ENCODE measurements at regions not wholly inside any gene's neighbourhood (a gene's known extent, or its start where the extent isn't known, plus 50 kb on each side); places are given as distances from the start of the nearest gene placed in this dataset.

- H3K27me3 ChIP-seq (ENCODE audit: insufficient read depth, insufficient read length), result no peaks in the 10 kb centered on the region
- no peak for DNase-seq (ENCODE audit: low read depth, low spot score)
- H3K9ac ChIP-seq (ENCODE audit: insufficient read length, low read depth), result no peak overlapping the region
- no peak overlapping the region for H3K4me3 ChIP-seq (ENCODE audit: insufficient read length, low read depth)
- no peak for TF ChIP-seq ZNF274 (IDR thresholded peaks at IDR 0.05; ENCODE audit: low read depth, low read length)
- TF ChIP-seq YY1 (IDR thresholded peaks at IDR 0.05; ENCODE audit: insufficient read depth, insufficient read length), result no peak
- no peak for TF ChIP-seq SUZ12 (IDR thresholded peaks at IDR 0.05; ENCODE audit: extremely low read depth, insufficient read depth, insufficient read length)
- no peaks in the 10 kb centered on the region for H3K36me3 ChIP-seq (ENCODE audit: insufficient read depth, insufficient read length, low read length)
- H3K4me1 ChIP-seq (ENCODE audit: insufficient read depth, insufficient read length), result peaks cover 3% of the 10 kb centered on the region
- no peaks in the 10 kb centered on the region for H3K9me3 ChIP-seq (ENCODE audit: insufficient read depth, low read length)
These were observed 239.5 kb upstream of the SALL3 start for GRCh38 chr18:78739882-78740677.

- TF ChIP-seq ZNF274 (IDR thresholded peaks at IDR 0.05; ENCODE audit: low read depth, low read length), result no peak
- TF ChIP-seq YY1 (IDR thresholded peaks at IDR 0.05; ENCODE audit: insufficient read depth, insufficient read length), result no peak
- TF ChIP-seq SUZ12 (IDR thresholded peaks at IDR 0.05; ENCODE audit: extremely low read depth, insufficient read depth, insufficient read length), result no peak
- Histone ChIP-seq H3K4me3 (ENCODE audit: insufficient read length, low read depth) (no peak overlapping the region), H3K9me3 (ENCODE audit: insufficient read depth, low read length) (no peaks in the 10 kb centered on the region)
These were observed 238.7 kb upstream of the SALL3 start for GRCh38 chr18:78740876-78741275.

GRCh38 chr18:78741381-78742217, 238.0 kb upstream of the SALL3 start:
- Histone ChIP-seq H3K36me3 (ENCODE audit: insufficient read depth, insufficient read length, low read length) (no peaks in the 10 kb centered on the region), H3K4me1 (ENCODE audit: insufficient read depth, insufficient read length) (no peaks in the 10 kb centered on the region), H3K9ac (ENCODE audit: insufficient read length, low read depth) (no peak overlapping the region), H3K4me3 (ENCODE audit: insufficient read length, low read depth) (no peak overlapping the region), H3K9me3 (ENCODE audit: insufficient read depth, low read length) (no peaks in the 10 kb centered on the region), H3K27me3 (ENCODE audit: insufficient read depth, insufficient read length) (no peaks in the 10 kb centered on the region)
- TF ChIP-seq YY1 (IDR thresholded peaks at IDR 0.05; ENCODE audit: insufficient read depth, insufficient read length) (no peak), SUZ12 (IDR thresholded peaks at IDR 0.05; ENCODE audit: extremely low read depth, insufficient read depth, insufficient read length) (no peak), ZNF274 (IDR thresholded peaks at IDR 0.05; ENCODE audit: low read depth, low read length) (no peak)
- no peak for DNase-seq (ENCODE audit: low read depth, low spot score)

More at GRCh38 chr18:78740876-78741275, 238.7 kb upstream of the SALL3 start:
- Histone ChIP-seq H3K4me1 (ENCODE audit: insufficient read depth, insufficient read length) (peaks cover under 1% of the 10 kb centered on the region), H3K9ac (ENCODE audit: insufficient read length, low read depth) (no peak overlapping the region), H3K36me3 (ENCODE audit: insufficient read depth, insufficient read length, low read length) (no peaks in the 10 kb centered on the region), H3K27me3 (ENCODE audit: insufficient read depth, insufficient read length) (no peaks in the 10 kb centered on the region)
- no peak for DNase-seq (ENCODE audit: low read depth, low spot score)

- Histone ChIP-seq H3K9ac (ENCODE audit: insufficient read length, low read depth) (no peak overlapping the region), H3K27me3 (ENCODE audit: insufficient read depth, insufficient read length) (no peaks in the 10 kb centered on the region), H3K4me3 (ENCODE audit: insufficient read length, low read depth) (no peak overlapping the region), H3K4me1 (ENCODE audit: insufficient read depth, insufficient read length) (no peaks in the 10 kb centered on the region), H3K36me3 (ENCODE audit: insufficient read depth, insufficient read length, low read length) (no peaks in the 10 kb centered on the region), H3K9me3 (ENCODE audit: insufficient read depth, low read length) (no peaks in the 10 kb centered on the region)
- no peak for TF ChIP-seq ZNF274 (IDR thresholded peaks at IDR 0.05; ENCODE audit: low read depth, low read length)
- TF ChIP-seq YY1 (IDR thresholded peaks at IDR 0.05; ENCODE audit: insufficient read depth, insufficient read length), result no peak
- no peak for TF ChIP-seq SUZ12 (IDR thresholded peaks at IDR 0.05; ENCODE audit: extremely low read depth, insufficient read depth, insufficient read length)
- DNase-seq (ENCODE audit: low read depth, low spot score), result no peak
These were observed 237.3 kb upstream of the SALL3 start for GRCh38 chr18:78742218-78742745.

- H3K9me3 ChIP-seq (ENCODE audit: insufficient read depth, low read length), result no peaks in the 10 kb centered on the region
- H3K4me1 ChIP-seq (ENCODE audit: insufficient read depth, insufficient read length), result no peaks in the 10 kb centered on the region
- no peak for DNase-seq (ENCODE audit: low read depth, low spot score)
- H3K9ac ChIP-seq (ENCODE audit: insufficient read length, low read depth), result no peak overlapping the region
- H3K36me3 ChIP-seq (ENCODE audit: insufficient read depth, insufficient read length, low read length), result no peaks in the 10 kb centered on the region
- no peak overlapping the region for H3K4me3 ChIP-seq (ENCODE audit: insufficient read length, low read depth)
- TF ChIP-seq YY1 (IDR thresholded peaks at IDR 0.05; ENCODE audit: insufficient read depth, insufficient read length) (no peak), ZNF274 (IDR thresholded peaks at IDR 0.05; ENCODE audit: low read depth, low read length) (no peak)
- no peaks in the 10 kb centered on the region for H3K27me3 ChIP-seq (ENCODE audit: insufficient read depth, insufficient read length)
These were observed 236.5 kb upstream of the SALL3 start for GRCh38 chr18:78743078-78743477.

- H3K36me3 ChIP-seq (ENCODE audit: insufficient read depth, insufficient read length, low read length), result no peaks in the 10 kb centered on the region
- TF ChIP-seq SUZ12 (IDR thresholded peaks at IDR 0.05; ENCODE audit: extremely low read depth, insufficient read depth, insufficient read length) (no peak), ZNF274 (IDR thresholded peaks at IDR 0.05; ENCODE audit: low read depth, low read length) (no peak), YY1 (IDR thresholded peaks at IDR 0.05; ENCODE audit: insufficient read depth, insufficient read length) (no peak)
- no peak for DNase-seq (ENCODE audit: low read depth, low spot score)
- no peaks in the 10 kb centered on the region for H3K4me1 ChIP-seq (ENCODE audit: insufficient read depth, insufficient read length)
- no peak overlapping the region for H3K9ac ChIP-seq (ENCODE audit: insufficient read length, low read depth)
- no peaks in the 10 kb centered on the region for H3K27me3 ChIP-seq (ENCODE audit: insufficient read depth, insufficient read length)
- H3K4me3 ChIP-seq (ENCODE audit: insufficient read length, low read depth), result no peak overlapping the region
- no peaks in the 10 kb centered on the region for H3K9me3 ChIP-seq (ENCODE audit: insufficient read depth, low read length)
These were observed 228.0 kb upstream of the SALL3 start for GRCh38 chr18:78751664-78752063.

- no peaks in the 10 kb centered on the region for H3K27me3 ChIP-seq (ENCODE audit: insufficient read depth, insufficient read length)
- no peaks in the 10 kb centered on the region for H3K36me3 ChIP-seq (ENCODE audit: insufficient read depth, insufficient read length, low read length)
- no peak for TF ChIP-seq YY1 (IDR thresholded peaks at IDR 0.05; ENCODE audit: insufficient read depth, insufficient read length)
- no peak for TF ChIP-seq ZNF274 (IDR thresholded peaks at IDR 0.05; ENCODE audit: low read depth, low read length)
- no peak for TF ChIP-seq SUZ12 (IDR thresholded peaks at IDR 0.05; ENCODE audit: extremely low read depth, insufficient read depth, insufficient read length)
- H3K4me3 ChIP-seq (ENCODE audit: insufficient read length, low read depth), result no peak overlapping the region
- H3K4me1 ChIP-seq (ENCODE audit: insufficient read depth, insufficient read length), result no peaks in the 10 kb centered on the region
- no peaks in the 10 kb centered on the region for H3K9me3 ChIP-seq (ENCODE audit: insufficient read depth, low read length)
- no peak for DNase-seq (ENCODE audit: low read depth, low spot score)
- no peak overlapping the region for H3K9ac ChIP-seq (ENCODE audit: insufficient read length, low read depth)
These were observed 226.4 kb upstream of the SALL3 start for GRCh38 chr18:78753240-78753639.
